DMS79 (cell line): ENCODE measurements at regions not wholly inside any gene's neighbourhood (a gene's known extent, or its start where the extent isn't known, plus 50 kb on each side); places are given as distances from the start of the nearest gene placed in this dataset.

Source experiments
- DNase-seq: peaks from one replicate; lab custom pipeline; 2025; lab: John Stamatoyannopoulos, UW

DNA sequence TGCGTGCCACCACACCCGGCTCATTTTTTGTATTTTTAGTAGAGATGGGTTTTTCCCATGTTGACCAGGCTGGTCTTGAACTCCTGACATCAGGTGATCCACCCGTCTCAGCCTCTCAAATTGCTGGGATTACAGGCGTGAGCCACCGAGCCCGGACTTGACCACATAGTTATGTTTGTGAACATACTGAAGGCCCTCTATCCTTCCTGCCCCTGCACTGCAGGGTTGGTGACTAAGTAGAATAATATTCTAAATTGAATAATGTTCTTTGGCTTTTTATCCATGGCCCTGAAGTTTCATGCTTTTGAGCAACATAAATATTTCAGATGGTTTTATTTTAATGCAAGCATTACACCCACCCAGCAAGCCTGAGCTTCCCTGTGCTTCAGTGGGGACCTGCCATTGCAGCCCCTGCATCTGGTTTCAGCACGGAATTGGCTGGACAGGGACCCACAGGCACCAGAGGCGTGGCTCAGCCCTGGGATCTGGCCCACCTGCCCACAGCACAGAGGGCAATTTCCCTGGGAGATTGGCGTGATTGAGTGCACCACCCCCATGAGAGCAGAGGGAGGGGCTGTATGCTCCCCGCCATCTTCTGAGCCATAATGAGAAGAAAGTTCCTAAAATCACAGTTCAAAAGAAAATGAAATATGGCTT is 460.5 kb downstream of the BRD1 start:
- DNase-seq, result no peak

DNA sequence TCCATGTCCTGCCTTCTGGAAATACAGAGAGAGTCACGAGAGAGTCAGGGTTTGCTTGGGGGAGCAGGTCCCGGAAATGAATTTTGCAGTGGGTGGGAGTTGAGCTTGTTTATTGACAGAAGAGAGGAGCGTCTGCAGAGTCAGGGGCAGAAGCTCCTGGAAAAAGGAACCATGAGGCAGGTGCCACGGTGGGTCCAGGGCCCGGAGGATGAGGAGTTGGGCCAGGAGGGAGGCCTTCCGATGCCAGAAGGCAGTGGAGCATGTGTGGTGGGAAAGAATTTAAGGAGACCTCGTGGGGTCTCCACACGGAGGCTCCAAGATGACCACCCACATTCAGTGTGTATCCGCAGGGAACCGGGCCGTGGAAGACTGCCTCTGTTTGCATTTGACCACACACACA is 461.2 kb downstream of the BRD1 start:
- no peak for DNase-seq

DNA sequence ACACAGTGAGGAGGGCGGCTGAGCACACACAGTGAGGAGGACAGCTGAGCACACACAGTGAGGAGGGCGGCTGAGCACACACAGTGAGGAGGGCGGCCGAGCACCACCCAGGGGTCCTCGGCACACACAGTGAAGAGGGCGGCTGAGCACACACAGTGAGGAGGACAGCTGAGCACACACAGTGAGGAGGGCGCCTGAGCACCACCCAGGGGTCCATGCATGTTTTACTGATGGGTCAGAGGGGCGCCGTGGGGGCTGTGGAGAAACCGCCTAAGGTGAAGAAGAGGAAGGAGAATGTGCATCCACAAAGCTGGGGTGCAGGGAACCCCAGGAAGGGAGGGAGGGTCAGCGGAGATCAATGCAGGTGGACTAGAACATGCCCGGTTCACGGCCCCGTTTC is 461.8 kb downstream of the BRD1 start:
- DNase-seq, result no peak

- DNase-seq, result no peak
Measured at GRCh38 chr22:49365191-49365837, 462.4 kb downstream of the BRD1 start.

- no peak for DNase-seq
Measured at GRCh38 chr22:49364398-49364797, 463.3 kb downstream of the BRD1 start.

DNA sequence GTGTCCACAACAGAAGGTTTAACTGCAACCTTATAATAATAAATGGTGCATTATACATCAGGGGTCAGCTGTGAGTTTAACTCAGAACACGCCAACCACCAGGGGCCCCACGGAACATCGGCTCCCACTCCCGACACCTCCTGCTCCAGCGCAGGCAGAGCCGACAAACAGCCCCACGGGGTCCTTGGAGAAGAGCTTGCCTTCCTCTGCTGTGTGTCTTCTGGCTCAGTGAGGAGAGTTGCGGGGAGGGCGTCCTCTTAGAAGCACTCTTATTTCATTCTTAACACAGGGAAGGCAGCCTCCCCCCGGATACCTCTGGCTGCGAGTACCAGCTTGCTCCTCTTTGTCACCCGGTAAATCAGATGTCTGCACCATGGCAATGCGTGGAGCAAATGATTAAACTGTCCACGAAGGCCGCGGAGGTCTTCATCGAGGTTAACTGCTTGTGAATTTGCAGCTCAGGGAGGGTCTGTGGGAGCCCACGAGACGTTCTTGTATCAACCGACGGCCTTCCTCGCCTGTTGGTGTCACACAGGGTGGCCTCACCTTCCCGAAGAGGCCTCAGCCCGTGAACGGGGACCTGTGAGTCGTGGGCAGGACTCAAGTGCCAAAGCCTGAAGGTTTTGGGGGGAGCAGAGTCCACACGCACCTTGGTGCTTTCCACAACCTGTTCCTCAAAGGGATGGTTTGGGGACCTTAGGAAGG is 464.0 kb downstream of the BRD1 start:
- no peak for DNase-seq

DNA sequence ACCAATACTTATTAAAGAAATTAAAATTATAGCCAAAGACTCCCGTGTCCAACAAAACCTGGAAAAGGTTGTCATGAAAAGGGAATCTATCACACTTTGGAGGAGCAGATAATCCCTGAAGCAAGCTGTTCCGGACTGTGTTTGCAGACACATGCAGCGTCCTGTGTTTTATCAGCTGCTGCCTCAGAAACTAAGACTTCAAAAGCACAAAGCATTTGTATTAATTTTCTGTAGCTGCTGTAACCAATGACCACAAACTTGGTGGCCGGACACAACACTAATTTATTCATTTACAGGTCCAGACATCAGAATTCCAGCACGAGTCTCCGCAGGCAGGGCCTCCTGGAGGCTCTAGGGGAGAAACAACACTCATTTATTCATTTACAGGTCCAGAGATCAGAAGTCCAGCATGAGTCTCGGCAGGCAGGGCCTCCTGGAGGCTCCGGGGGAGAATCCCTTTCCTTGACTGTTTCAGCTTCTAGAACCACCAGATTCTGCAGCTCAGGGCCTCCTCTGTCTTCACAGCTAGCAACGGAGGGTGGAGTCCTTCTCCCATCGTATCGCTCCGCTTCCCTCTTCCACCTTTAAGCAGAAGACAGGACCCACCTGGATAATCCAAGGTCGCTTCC is 465.3 kb downstream of the BRD1 start:
- no peak for DNase-seq

- no peak for DNase-seq
Measured at GRCh38 chr22:49361164-49361563, 466.5 kb downstream of the BRD1 start.

DNA sequence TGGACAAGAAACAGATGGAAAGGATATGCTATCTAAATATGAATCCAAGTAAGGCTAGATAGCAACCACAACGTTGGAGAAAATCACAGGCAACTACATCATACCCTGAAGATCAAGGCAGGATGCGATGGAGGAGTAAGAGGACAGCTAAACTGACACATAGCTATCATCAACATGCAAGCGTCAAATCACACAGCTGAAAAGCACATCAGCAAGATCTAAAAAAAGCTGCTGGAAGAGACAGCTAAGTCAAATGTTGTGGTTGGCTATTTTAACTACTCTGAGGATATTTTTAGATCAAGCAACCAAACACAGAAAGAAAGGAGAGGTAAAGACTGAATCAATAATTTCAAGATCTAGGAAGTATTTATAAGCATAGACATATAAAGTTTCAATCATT is 466.9 kb downstream of the BRD1 start:
- no peak for DNase-seq

GRCh38 chr22:49359076-49359475 is 468.6 kb downstream of the BRD1 start:
- no peak for DNase-seq

DNA sequence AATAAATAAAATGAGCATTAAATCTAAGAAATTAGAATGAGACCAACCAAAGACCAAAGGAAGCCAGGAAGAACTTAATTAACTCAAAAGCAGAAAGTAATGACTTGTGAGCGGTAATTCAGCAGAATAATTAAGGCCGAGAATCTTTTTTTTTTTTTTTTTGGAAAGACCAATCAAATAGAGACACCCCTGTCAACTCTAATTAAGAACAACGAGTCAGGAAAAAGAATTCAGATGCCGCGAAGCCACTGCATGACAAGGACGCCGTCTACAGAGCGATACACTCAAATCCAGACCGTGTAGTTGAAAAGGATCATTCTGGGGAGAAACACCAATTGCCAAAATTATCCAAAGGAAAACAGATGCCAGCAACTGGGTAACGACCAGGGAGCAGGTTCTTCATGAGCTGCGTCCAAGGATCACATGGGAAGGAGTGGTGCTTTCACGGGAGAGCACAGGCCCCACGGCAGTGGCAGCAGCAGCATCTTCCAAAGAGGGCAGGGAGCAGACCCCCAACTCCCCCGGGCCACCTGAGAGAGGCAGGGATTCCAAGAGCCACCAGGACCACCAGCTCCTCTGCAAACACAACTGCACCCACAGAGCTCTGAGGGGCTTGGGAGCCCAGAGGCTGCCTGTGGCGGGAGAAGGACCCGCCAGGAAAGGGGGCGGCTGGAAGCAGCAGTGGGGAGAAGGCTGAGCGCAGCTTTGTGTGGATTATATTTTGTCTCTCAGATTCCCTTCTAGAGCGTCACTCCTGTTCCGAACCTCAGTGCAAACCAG is 469.8 kb downstream of the BRD1 start:
- no peak for DNase-seq

- DNase-seq, result no peak
Measured at GRCh38 chr22:49356428-49356827, 471.2 kb downstream of the BRD1 start.

DNA sequence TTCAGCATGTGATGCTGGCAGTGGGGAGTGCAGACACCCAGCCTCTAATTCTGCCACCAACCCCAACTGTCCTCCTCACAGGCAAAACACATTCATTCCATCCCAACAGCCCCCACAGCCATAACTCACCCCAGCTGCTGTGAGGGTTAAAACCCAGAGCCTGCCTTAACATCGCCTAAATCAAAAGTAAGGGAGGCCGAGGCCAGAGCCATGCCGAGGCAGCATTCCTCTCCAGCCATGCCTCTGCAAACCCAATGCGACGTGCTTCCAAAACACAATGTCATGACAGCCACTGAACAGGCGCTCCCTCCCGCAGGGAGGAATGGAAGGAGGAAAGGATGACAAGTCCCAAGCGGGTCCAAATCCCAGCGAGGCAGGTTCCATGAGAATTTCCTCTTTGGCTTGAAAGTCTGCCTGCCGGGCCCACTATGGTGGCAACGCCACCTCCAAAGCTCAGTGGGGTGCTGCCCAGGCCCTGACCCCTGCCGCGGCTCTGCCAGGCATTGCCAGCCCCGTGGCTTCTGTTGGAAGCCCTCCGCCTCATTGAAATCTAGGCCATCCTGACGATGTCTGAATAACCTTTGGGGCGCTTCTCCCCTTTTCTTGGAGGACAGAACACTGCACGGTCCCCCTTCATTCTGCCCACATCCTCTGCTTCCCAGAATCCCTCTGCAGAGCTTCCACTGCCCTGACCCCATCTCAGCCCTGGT is 472.3 kb downstream of the BRD1 start:
- no peak for DNase-seq

GRCh38 chr22:49354516-49355210 is 473.0 kb downstream of the BRD1 start:
- no peak for DNase-seq

- DNase-seq, result no peak
Measured at GRCh38 chr22:49353235-49353634, 474.4 kb downstream of the BRD1 start.

- no peak for DNase-seq
Measured at GRCh38 chr22:49352361-49353169, 475.1 kb downstream of the BRD1 start.

- no peak for DNase-seq
Measured at GRCh38 chr22:49351761-49352227, 475.9 kb downstream of the BRD1 start.

DNA sequence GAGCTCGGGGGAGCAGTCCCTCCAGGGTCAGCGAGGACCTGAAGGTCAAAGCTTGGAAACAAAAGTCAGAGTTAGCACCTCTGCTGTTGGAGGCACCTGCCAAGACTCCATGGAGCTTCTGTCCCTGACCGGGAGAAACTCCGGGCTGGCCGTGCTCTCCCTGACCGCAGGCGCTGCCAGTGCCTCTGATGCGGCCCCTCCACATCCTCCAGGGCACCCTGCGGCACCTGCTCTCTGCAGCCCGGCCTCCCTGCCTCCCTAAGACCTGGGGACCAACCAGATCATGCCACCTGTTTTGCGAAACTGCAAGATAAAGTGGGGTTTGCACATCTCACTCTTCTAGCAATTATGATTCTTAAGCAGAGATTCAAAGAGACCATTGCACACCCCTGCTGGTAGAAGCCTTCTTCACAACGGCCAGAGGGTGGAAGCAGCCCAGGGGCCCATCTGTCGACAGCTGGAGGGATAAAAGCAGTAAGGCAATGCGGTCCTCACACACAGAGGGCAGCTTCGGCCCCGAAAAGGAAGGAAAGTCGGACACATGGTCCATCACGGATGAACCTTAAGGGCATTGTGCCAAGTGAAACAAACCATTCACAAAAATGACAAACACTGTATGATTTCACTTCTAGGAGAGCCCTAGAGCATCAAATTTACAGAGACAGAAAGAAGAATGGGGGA is 477.1 kb downstream of the BRD1 start:
- no peak for DNase-seq

DNA sequence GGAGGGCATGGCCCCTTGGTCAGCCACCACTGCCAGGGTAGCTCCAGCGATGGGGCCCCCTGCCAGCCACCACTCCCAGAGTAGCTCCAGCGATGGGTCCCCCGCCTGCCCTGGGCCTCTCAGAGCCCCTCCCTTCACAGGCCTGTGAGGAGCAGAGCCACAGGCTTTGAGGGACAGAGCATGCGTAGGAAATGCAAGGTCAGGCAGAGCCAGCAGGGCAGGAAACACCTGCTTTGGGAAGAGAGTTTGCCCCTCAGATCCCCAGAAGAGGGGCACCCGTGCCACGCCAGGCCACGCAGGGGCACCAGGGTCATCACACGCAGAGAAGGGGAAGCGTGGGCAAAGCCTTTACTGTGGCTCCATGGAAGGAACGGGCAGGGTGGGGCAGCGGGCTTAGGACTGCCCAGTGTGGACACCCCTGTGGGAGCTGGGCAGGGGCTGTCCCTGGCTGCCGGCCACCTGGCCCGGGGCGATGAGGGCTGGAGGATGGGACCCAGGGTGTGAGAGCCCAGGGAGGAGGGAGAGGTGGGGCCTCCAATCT is 477.8 kb downstream of the BRD1 start:
- no peak for DNase-seq
